ENCODE measurements at regions not wholly inside any gene's neighbourhood (a gene's known extent, or its start where the extent isn't known, plus 50 kb on each side); places are given as distances from the start of the nearest gene placed in this dataset.

- TF ChIP-seq CTCF (IDR thresholded peaks at IDR 0.05) (no peak), POLR2A (IDR thresholded peaks at IDR 0.05) (no peak)
These were observed 257.1 kb downstream of the RPRM start for GRCh38 chr2:153221506-153221905.
